ENCODE measurements at regions not wholly inside any gene's neighbourhood (a gene's known extent, or its start where the extent isn't known, plus 50 kb on each side); places are given as distances from the start of the nearest gene placed in this dataset.

- TF ChIP-seq CTCF (IDR thresholded peaks at IDR 0.05; ENCODE audit: extremely low read depth, insufficient read depth, missing control alignments): no peak
- DNase-seq (ENCODE audit: low spot score): no peak
- in situ Hi-C loops (cut with MboI; ENCODE audit: low pct_unique_long_range_greater_than_20kb, low sequenced_read_pairs, unreplicated experiment): no loop called here
These were observed 403.1 kb downstream of the TMEM121 start for GRCh38 chr14:105929327-105930081.

GRCh38 chr14:105930572-105930971 is 404.2 kb downstream of the TMEM121 start:
- in situ Hi-C loops (cut with MboI; ENCODE audit: low pct_unique_long_range_greater_than_20kb, low sequenced_read_pairs, unreplicated experiment): no loop called here
- DNase-seq (ENCODE audit: low spot score): no peak
- no peak for TF ChIP-seq CTCF (IDR thresholded peaks at IDR 0.05; ENCODE audit: extremely low read depth, insufficient read depth, missing control alignments)

GRCh38 chr14:105931808-105932483 is 405.6 kb downstream of the TMEM121 start:
- TF ChIP-seq CTCF (IDR thresholded peaks at IDR 0.05; ENCODE audit: extremely low read depth, insufficient read depth, missing control alignments): peak; percentile 27
- peak; percentile 31 for DNase-seq (ENCODE audit: low spot score)
- in situ Hi-C loops (cut with MboI; ENCODE audit: low pct_unique_long_range_greater_than_20kb, low sequenced_read_pairs, unreplicated experiment): no loop called here

- no peak for TF ChIP-seq CTCF (IDR thresholded peaks at IDR 0.05; ENCODE audit: extremely low read depth, insufficient read depth, missing control alignments)
- in situ Hi-C loops (cut with MboI; ENCODE audit: low pct_unique_long_range_greater_than_20kb, low sequenced_read_pairs, unreplicated experiment): no loop called here
- no peak for DNase-seq (ENCODE audit: low spot score)
These were observed 406.9 kb downstream of the TMEM121 start for GRCh38 chr14:105933238-105933637.

GRCh38 chr14:105935384-105935783 is 409.0 kb downstream of the TMEM121 start:
- DNase-seq (ENCODE audit: low spot score): no peak
- in situ Hi-C loops (cut with MboI; ENCODE audit: low pct_unique_long_range_greater_than_20kb, low sequenced_read_pairs, unreplicated experiment): no loop called here
- TF ChIP-seq CTCF (IDR thresholded peaks at IDR 0.05; ENCODE audit: extremely low read depth, insufficient read depth, missing control alignments): no peak

- no peak for DNase-seq (ENCODE audit: low spot score)
These were observed 411.1 kb downstream of the TMEM121 start for GRCh38 chr14:105937253-105938054.

More at GRCh38 chr14:105937253-105938054, 411.1 kb downstream of the TMEM121 start:
- no peak for TF ChIP-seq CTCF (IDR thresholded peaks at IDR 0.05; ENCODE audit: extremely low read depth, insufficient read depth, missing control alignments)
- in situ Hi-C loops (cut with MboI; ENCODE audit: low pct_unique_long_range_greater_than_20kb, low sequenced_read_pairs, unreplicated experiment): no loop called here
